KBM-7 (cell line): ENCODE measurements at regions not wholly inside any gene's neighbourhood (a gene's known extent, or its start where the extent isn't known, plus 50 kb on each side); places are given as distances from the start of the nearest gene placed in this dataset.
"Not testable (repeated sequence)": the region's sequence is repeated elsewhere in the genome, so short reads cannot be mapped to it uniquely, and the experiment has no call there.

Source experiments
- DNase-seq: peaks from one replicate; pipeline ENCODE4 v3.0.0-alpha.2; 2015
- in situ Hi-C: fragments of 300-500 bp; cut with MboI; formaldehyde crosslinking; loops from 2 replicates; pipeline ENCODE4 v1.14.3; 2020; ENCODE audit warnings: low sequenced_read_pairs, low pct_unique_long_range_greater_than_20kb, mixed read lengths

GRCh38 chr4:184902550-184902949, 76.8 kb upstream of the ACSL1 start:
- in situ Hi-C loops = no loop called here

GRCh38 chr4:184906480-184907097, 80.8 kb upstream of the ACSL1 start:
- in situ Hi-C loops = no loop called here
- DNase-seq = no peak

More at GRCh38 chr4:184902550-184902949, 76.8 kb upstream of the ACSL1 start:
- DNase-seq = no peak

GRCh38 chr4:184907216-184907615, 81.4 kb upstream of the ACSL1 start:
- in situ Hi-C loops = no loop called here
- DNase-seq = no peak

- no peak for DNase-seq
- in situ Hi-C loops = no loop called here
Observed at GRCh38 chr4:184907810-184908209, 82.0 kb upstream of the ACSL1 start.

GRCh38 chr4:184911310-184911709, 85.5 kb upstream of the ACSL1 start:
- DNase-seq = no peak
- in situ Hi-C loops = no loop called here

GRCh38 chr4:184913356-184914143, 87.8 kb upstream of the ACSL1 start:
- no peak for DNase-seq

GRCh38 chr4:184918799-184919198, 93.0 kb upstream of the ACSL1 start:
- DNase-seq, in situ Hi-C loops: not testable (repeated sequence)

More at GRCh38 chr4:184913356-184914143, 87.8 kb upstream of the ACSL1 start:
- in situ Hi-C loops = no loop called here

GRCh38 chr4:184921456-184921855, 95.7 kb upstream of the ACSL1 start:
- no peak for DNase-seq
- in situ Hi-C loops = no loop called here

GRCh38 chr4:184922301-184922700, 96.0 kb upstream of the HELT start:
- in situ Hi-C loops = no loop called here
- DNase-seq = no peak

- in situ Hi-C loops = no loop called here
- peak; percentile 58 for DNase-seq
Observed at GRCh38 chr4:184924516-184924915, 93.8 kb upstream of the HELT start.

GRCh38 chr4:184929476-184929875, 88.8 kb upstream of the HELT start:
- in situ Hi-C loops = no loop called here

GRCh38 chr4:184930026-184930425, 88.3 kb upstream of the HELT start:
- in situ Hi-C loops = no loop called here
- no peak for DNase-seq

More at GRCh38 chr4:184929476-184929875, 88.8 kb upstream of the HELT start:
- no peak for DNase-seq

- in situ Hi-C loops = no loop called here
Observed at GRCh38 chr4:184932343-184932742, 85.9 kb upstream of the HELT start.

GRCh38 chr4:184933311-184933710, 85.0 kb upstream of the HELT start:
- in situ Hi-C loops = no loop called here
- no peak for DNase-seq

More at GRCh38 chr4:184932343-184932742, 85.9 kb upstream of the HELT start:
- no peak for DNase-seq

- DNase-seq = no peak
- in situ Hi-C loops = no loop called here
Observed at GRCh38 chr4:184934184-184934583, 84.1 kb upstream of the HELT start.

GRCh38 chr4:184934961-184935360, 83.3 kb upstream of the HELT start:
- DNase-seq = no peak
- in situ Hi-C loops = no loop called here

GRCh38 chr4:184936071-184936470, 82.2 kb upstream of the HELT start:
- DNase-seq = no peak
- in situ Hi-C loops = no loop called here

GRCh38 chr4:184937030-184937710, 81.1 kb upstream of the HELT start:
- in situ Hi-C loops = no loop called here
- DNase-seq = no peak

- DNase-seq = no peak
- in situ Hi-C loops = no loop called here
Observed at GRCh38 chr4:184937745-184938144, 80.5 kb upstream of the HELT start.

GRCh38 chr4:184938871-184939270, 79.4 kb upstream of the HELT start:
- DNase-seq = no peak
- in situ Hi-C loops = no loop called here
